H1 (cell line): ENCODE measurements at regions not wholly inside any gene's neighbourhood (a gene's known extent, or its start where the extent isn't known, plus 50 kb on each side); places are given as distances from the start of the nearest gene placed in this dataset.

ENCODE experiments used
- CTCF ChIA-PET: fragments of 300-600 bp; sonication (Branson Sonifier 250); formaldehyde crosslinking; loops from one replicate; lab custom pipeline; 2021; ENCODE audit not compliant: partially characterized antibody; lab: Charles Lee
- POLR2A ChIA-PET: fragments of 300-600 bp; sonication (Branson Sonifier 250); formaldehyde crosslinking; loops from one replicate; lab custom pipeline; 2021; ENCODE audit warnings: inconsistent platforms; ENCODE audit not compliant: partially characterized antibody; lab: Charles Lee
- DNase-seq, 2 experiments: peaks; one replicate each; pipeline versions ENCODE4 v3.0.0 to v3.0.0-alpha.2; 2010 to 2022; ENCODE audit warnings: low spot score in 2 of 2, low read depth in 1 of 2, mixed read lengths in 1 of 2
- FAIRE-seq: peaks from 2 replicates; lab custom pipeline; 2011; peaks lifted over from hg19 to GRCh38; lab: Jason Lieb, UNC
- H2AFZ ChIP-seq: 2 replicates; pipeline ENCODE4 v1.8.1; 2012; ENCODE audit warnings: low read length, inconsistent platforms
- H2AK5ac ChIP-seq: 2 replicates; pipeline ENCODE4 v1.6.1; 2013; ENCODE audit warnings: low read depth, low read length
- H2BK120ac ChIP-seq: replicated peaks from 2 replicates; pipeline ENCODE3; 2013; ENCODE audit warnings: low read depth, low read length, inconsistent platforms
- H2BK12ac ChIP-seq: 2 replicates; pipeline ENCODE4 v1.6.1; 2013; ENCODE audit warnings: low read depth, low read length
- H2BK15ac ChIP-seq: 2 replicates; pipeline ENCODE4 v1.6.1; 2013; ENCODE audit warnings: low read length
- H2BK20ac ChIP-seq: 2 replicates; pipeline ENCODE4 v1.6.1; 2013; ENCODE audit warnings: low read length
- H2BK5ac ChIP-seq: 2 replicates; pipeline ENCODE4 v1.6.1; 2013; ENCODE audit warnings: low read depth, low read length
- H3K14ac ChIP-seq: 2 replicates; pipeline ENCODE4 v1.6.1; 2013; ENCODE audit warnings: inconsistent platforms; ENCODE audit not compliant: insufficient read length
- H3K18ac ChIP-seq: 2 replicates; pipeline ENCODE4 v1.6.1; 2013; ENCODE audit warnings: low read length; ENCODE audit errors: extremely low read depth
- H3K23ac ChIP-seq: 2 replicates; pipeline ENCODE4 v1.6.1; 2013; ENCODE audit warnings: inconsistent platforms; ENCODE audit not compliant: insufficient read length
- H3K23me2 ChIP-seq: 2 replicates; pipeline ENCODE4 v1.6.1; 2013; ENCODE audit warnings: low read depth, low read length
- H3K27ac ChIP-seq: 2 replicates; pipeline ENCODE4 v1.6.1; 2011; ENCODE audit warnings: low read depth, low read length, inconsistent platforms
- H3K27me3 ChIP-seq, 4 experiments: replicated peaks in 1 of 4; 1 replicate in 1 of 4; 2 replicates in 3 of 4; pipeline versions ENCODE4 v1.6.1 to v1.8.1; 2011 to 2013; ENCODE audit warnings: low read length in 3 of 4, mild to moderate bottlenecking in 3 of 4, inconsistent platforms in 2 of 4, mixed read lengths in 2 of 4, moderate library complexity in 1 of 4; ENCODE audit not compliant: control insufficient read depth in 3 of 4, insufficient read depth in 3 of 4; ENCODE audit errors: extremely low read depth in 1 of 4
- H3K36me3 ChIP-seq, 4 experiments: 2 replicates each; pipeline versions ENCODE4 v1.6.1 to v1.8.1; 2011 to 2013; ENCODE audit warnings: mild to moderate bottlenecking in 4 of 4, low read length in 3 of 4, moderate library complexity in 2 of 4, control low read depth in 1 of 4, inconsistent platforms in 1 of 4; ENCODE audit not compliant: insufficient read depth in 4 of 4, control insufficient read depth in 2 of 4
- H3K4ac ChIP-seq: replicated peaks from 2 replicates; pipeline ENCODE3; 2013; ENCODE audit warnings: low read length, low read depth, mixed read lengths, inconsistent platforms; ENCODE audit not compliant: insufficient read length
- H3K4me1 ChIP-seq, 4 experiments: replicated peaks in 1 of 4; 1 replicate in 1 of 4; 2 replicates in 3 of 4; pipeline versions ENCODE4 v1.6.1 to v1.8.1; 2011 to 2013; ENCODE audit warnings: low read length in 3 of 4, inconsistent platforms in 2 of 4, mixed read lengths in 1 of 4; ENCODE audit not compliant: insufficient read depth in 4 of 4, control insufficient read depth in 3 of 4
- H3K4me2 ChIP-seq, 2 experiments: 2 replicates each; pipeline versions ENCODE4 v1.6.1 to v1.8.1; 2011 to 2013; ENCODE audit warnings: low read depth in 2 of 2, low read length in 2 of 2, control low read depth in 1 of 2, inconsistent platforms in 1 of 2, mild to moderate bottlenecking in 1 of 2; ENCODE audit not compliant: insufficient read depth in 1 of 2
- H3K4me3 ChIP-seq, 4 experiments: fragments of 200-600, 300-600 bp in 1 of 4; sonication (generic), shearing (Covaris generic), sonication (Bioruptor Twin) in 1 of 4; 2 replicates each; pipeline versions ENCODE4 v1.5.1 to v1.8.1; 2011 to 2016; ENCODE audit warnings: low read length in 4 of 4, low read depth in 3 of 4, control low read depth in 2 of 4, inconsistent platforms in 2 of 4, mild to moderate bottlenecking in 2 of 4, mixed read lengths in 1 of 4, moderate library complexity in 1 of 4; ENCODE audit not compliant: insufficient read depth in 2 of 4; ENCODE audit errors: extremely low read depth in 1 of 4
- H3K56ac ChIP-seq: replicated peaks from 2 replicates; pipeline ENCODE3; 2013; ENCODE audit warnings: low read depth, mild to moderate bottlenecking, mixed read lengths, low read length, inconsistent platforms; ENCODE audit not compliant: insufficient read length
- H3K79me1 ChIP-seq: 2 replicates; pipeline ENCODE4 v1.6.1; 2013; ENCODE audit warnings: low read depth, low read length, control low read depth
- H3K79me2 ChIP-seq, 2 experiments: 2 replicates each; pipeline versions ENCODE4 v1.6.1 to v1.8.1; 2012 to 2013; ENCODE audit warnings: low read length in 2 of 2, mild to moderate bottlenecking in 2 of 2, inconsistent platforms in 1 of 2; ENCODE audit not compliant: insufficient read depth in 2 of 2, control insufficient read depth in 1 of 2
- H3K9ac ChIP-seq, 4 experiments: replicated peaks in 1 of 4; 1 replicate in 1 of 4; 2 replicates in 3 of 4; pipeline versions ENCODE4 v1.6.1 to v1.8.1; 2011 to 2013; ENCODE audit warnings: low read depth in 3 of 4, low read length in 3 of 4, control low read depth in 2 of 4, mild to moderate bottlenecking in 2 of 4, moderate library complexity in 2 of 4, inconsistent platforms in 1 of 4; ENCODE audit errors: extremely low read depth in 1 of 4
- H3K9me3 ChIP-seq, 2 experiments: 2 replicates each; pipeline versions ENCODE4 v1.6.1 to v1.8.1; 2012 to 2013; ENCODE audit warnings: mild to moderate bottlenecking in 2 of 2, moderate library complexity in 2 of 2, control low read depth in 1 of 2, inconsistent platforms in 1 of 2, low read depth in 1 of 2, low read length in 1 of 2, mixed read lengths in 1 of 2; ENCODE audit not compliant: insufficient read depth in 2 of 2
- H4K20me1 ChIP-seq, 2 experiments: replicated peaks in 1 of 2; 2 replicates each; pipeline versions ENCODE3 to v1.8.1; 2011 to 2013; ENCODE audit warnings: inconsistent platforms in 2 of 2, low read length in 2 of 2, mild to moderate bottlenecking in 1 of 2; ENCODE audit not compliant: insufficient read depth in 2 of 2, control insufficient read depth in 1 of 2
- H4K5ac ChIP-seq: 2 replicates; pipeline ENCODE4 v1.6.1; 2013; ENCODE audit warnings: low read length, low read depth, mixed read lengths, inconsistent platforms; ENCODE audit not compliant: insufficient read length
- H4K8ac ChIP-seq: 2 replicates; pipeline ENCODE4 v1.8.0; 2013; ENCODE audit warnings: mild to moderate bottlenecking, moderate library complexity, low read length, inconsistent platforms; ENCODE audit not compliant: insufficient read depth; ENCODE audit errors: extremely low read depth
- H4K91ac ChIP-seq: replicated peaks from 2 replicates; pipeline ENCODE3; 2013; ENCODE audit warnings: low read length, mixed read lengths, inconsistent platforms; ENCODE audit not compliant: insufficient read length
- GABPA ChIP-seq: IDR thresholded peaks from 2 replicates; pipeline ENCODE4 v1.6.1; 2011; ENCODE audit warnings: mild to moderate bottlenecking, low read length, moderate library complexity, borderline replicate concordance; ENCODE audit not compliant: insufficient read depth
- RAD21 ChIP-seq, 2 experiments: IDR thresholded peaks in 1 of 2; conservative IDR thresholded peaks in 1 of 2; 2 replicates each; pipeline ENCODE4 v1.6.1; 2011; ENCODE audit warnings: low read depth in 2 of 2, low read length in 2 of 2, improper control_type of control experiment in 1 of 2, inconsistent platforms in 1 of 2, mild to moderate bottlenecking in 1 of 2, moderate library complexity in 1 of 2
- WGBS, 2 experiments: shearing (Covaris generic) in 1 of 2; methylation state at CpG; one replicate each; pipeline versions ENCODE4 v1.1.6 to v1.1.7; 2013 to 2015; ENCODE audit warnings: low lambda C conversion rate in 2 of 2, mixed read lengths in 2 of 2, inconsistent platforms in 1 of 2, low coverage in 1 of 2, missing lambda C conversion rate in 1 of 2; ENCODE audit not compliant: insufficient replicate concordance in 2 of 2, insufficient coverage in 1 of 2, insufficient read length in 1 of 2; ENCODE audit errors: extremely low coverage in 1 of 2, missing lambda C conversion rate in 1 of 2; 5-methylcytosine and 5-hydroxymethylcytosine counted together

- Histone ChIP-seq H2BK15ac (no peak overlapping the region), H3K9me3 (no peaks in the 10 kb centered on the region), H4K91ac (no peak overlapping the region), H3K79me2 (peaks cover 5 to 77% of the 10 kb centered on the region in 2 experiments), H3K27ac (no peak overlapping the region), H2AFZ (no peak overlapping the region), H2BK12ac (no peak overlapping the region), H3K14ac (no peak overlapping the region), H3K4ac (no peak overlapping the region), H3K4me3 (no peak overlapping the region), H2AK5ac (peak overlapping the region; percentile 7; the same call in 1 of the 2 replicates), H3K27me3 (no peaks in the 10 kb centered on the region), H2BK120ac (no peak overlapping the region), H3K4me1 (peaks cover 0 to 15% (median 4%) of the 10 kb centered on the region in 4 experiments; a peak in 3 of 7 replicates), H3K18ac (no peak overlapping the region), H2BK20ac (no peak overlapping the region), H2BK5ac (no peak overlapping the region), H4K20me1 (no peaks in the 10 kb centered on the region), H3K36me3 (peaks cover 0 to 3% (median 0%) of the 10 kb centered on the region in 4 experiments; a peak in 1 of 8 replicates), H4K5ac (no peak overlapping the region), H3K23ac (no peak overlapping the region), H3K4me2 (no peak overlapping the region), H3K23me2 (no peaks in the 10 kb centered on the region), H3K9ac (no peak overlapping the region), H3K56ac (no peak overlapping the region), H3K79me1 (no peaks in the 10 kb centered on the region; the same call in 1 of the 2 replicates), H4K8ac (no peak overlapping the region)
- DNase-seq = no peak
- TF ChIP-seq GABPA (no peak), RAD21 (IDR thresholded peaks at IDR 0.05 in 1 of 2, conservative IDR thresholded peaks at IDR 0.05 in 1 of 2; ENCODE audit: low read depth in 2 of 2, low read length in 2 of 2) (peak in 1 of 2 experiments; percentile 18; a peak in 1 of 4 replicates)
- ChIA-PET POLR2A (interaction anchor here (0.9 kb wide), 1 partner anchor 11 kb away, joined by 3 read pairs; no protein-coding TSS in a partner anchor), CTCF (interaction anchor here (1.3 kb wide), 1 partner anchor 29 kb away, joined by 4 read pairs; no protein-coding TSS in a partner anchor)
- no peak for FAIRE-seq
- WGBS, 2 experiments = 69% methylated on average over 3 of the region's 3 CpGs; no CpG with 5 or more reads in 1 of the 2 experiments
Observed at GRCh38 chr7:131098527-131098926, 229.1 kb upstream of the MKLN1 start.
